Endothelial cell of umbilical vein (primary cell): ENCODE measurements at regions not wholly inside any gene's neighbourhood (a gene's known extent, or its start where the extent isn't known, plus 50 kb on each side); places are given as distances from the start of the nearest gene placed in this dataset.

Experiments
- BruUV-seq: library from RNA; stranded (reverse); fragments of 400-500 nt; replicated peaks from 2 replicates; lab custom pipeline; 2021; lab: Mats Ljungman, UMichigan
- CTCF ChIA-PET: fragments of 300-600, 350-600 bp; sonication (Branson Sonifier 250); formaldehyde crosslinking; loops from one replicate; lab custom pipeline; 2021; ENCODE audit warnings: antibody characterized with exemption, inconsistent platforms; lab: Charles Lee
- POLR2A ChIA-PET: fragments of 300-600, 350-600 bp; sonication (Branson Sonifier 250); formaldehyde crosslinking; loops from one replicate; lab custom pipeline; 2021; ENCODE audit warnings: antibody characterized with exemption, inconsistent platforms; lab: Charles Lee
- DNase-seq: peaks from one replicate; pipeline ENCODE4 v3.0.0-alpha.2; 2011; ENCODE audit warnings: low read depth, low spot score
- FAIRE-seq: peaks from 2 replicates; lab custom pipeline; 2011; peaks lifted over from hg19 to GRCh38; lab: Jason Lieb, UNC
- H2AFZ ChIP-seq: 2 replicates; pipeline ENCODE4 v1.6.0; 2012; ENCODE audit warnings: low read depth, low read length, control low read depth, inconsistent platforms
- H3K27ac ChIP-seq: 2 replicates; pipeline ENCODE4 v1.5.1; 2011; ENCODE audit warnings: low read depth, mild to moderate bottlenecking, control low read depth, low read length, moderate library complexity; ENCODE audit not compliant: insufficient read depth
- H3K27me3 ChIP-seq, 2 experiments: 2 replicates each; pipeline versions ENCODE4 v1.6.0 to v1.6.1; 2011; ENCODE audit warnings: low read length in 2 of 2, mixed read lengths in 1 of 2; ENCODE audit not compliant: control insufficient read depth in 2 of 2, insufficient read depth in 2 of 2
- H3K36me3 ChIP-seq, 2 experiments: 2 replicates in 1 of 2; 3 replicates in 1 of 2; pipeline ENCODE4 v1.5.1; 2011; ENCODE audit warnings: low read length in 2 of 2, mild to moderate bottlenecking in 1 of 2, moderate library complexity in 1 of 2; ENCODE audit not compliant: control insufficient read depth in 2 of 2, insufficient read depth in 2 of 2; ENCODE audit errors: extremely low read depth in 1 of 2
- H3K4me1 ChIP-seq: 3 replicates; pipeline ENCODE4 v1.5.1; 2011; ENCODE audit warnings: mild to moderate bottlenecking, low read length; ENCODE audit not compliant: control insufficient read depth, insufficient read depth; ENCODE audit errors: extremely low read depth
- H3K4me2 ChIP-seq: 2 replicates; pipeline ENCODE4 v1.6.1; 2011; ENCODE audit warnings: low read length, control low read depth, mixed read lengths; ENCODE audit not compliant: insufficient read depth
- H3K4me3 ChIP-seq, 3 experiments: fragments of 200-600 bp in 1 of 3; sonication (generic), shearing (Covaris generic) in 1 of 3; replicated peaks in 1 of 3; 2 replicates each; pipeline ENCODE4 v1.5.1; 2011 to 2016; ENCODE audit warnings: control low read depth in 3 of 3, low read length in 3 of 3, mild to moderate bottlenecking in 2 of 3, inconsistent platforms in 1 of 3, low read depth in 1 of 3, moderate library complexity in 1 of 3; ENCODE audit not compliant: insufficient read depth in 1 of 3
- H3K79me2 ChIP-seq: 2 replicates; pipeline ENCODE4 v1.6.0; 2012; ENCODE audit warnings: low read length, inconsistent platforms; ENCODE audit not compliant: control insufficient read depth, insufficient read depth
- H3K9ac ChIP-seq: replicated peaks from 2 replicates; pipeline ENCODE3; 2011; ENCODE audit warnings: low read length, control low read depth; ENCODE audit not compliant: insufficient read depth; ENCODE audit errors: extremely low read depth
- H3K9me1 ChIP-seq: replicated peaks from 3 replicates; pipeline ENCODE4 v1.6.0; 2011; ENCODE audit warnings: mild to moderate bottlenecking, low read length; ENCODE audit not compliant: control insufficient read depth, insufficient read depth; ENCODE audit errors: extremely low read depth
- H3K9me3 ChIP-seq: replicated peaks from 2 replicates; pipeline ENCODE4 v1.5.1; 2012; ENCODE audit warnings: low read length, inconsistent platforms; ENCODE audit not compliant: control insufficient read depth, insufficient read depth
- H4K20me1 ChIP-seq: replicated peaks from 2 replicates; pipeline ENCODE3; 2011; ENCODE audit warnings: mild to moderate bottlenecking, low read length; ENCODE audit not compliant: control insufficient read depth, insufficient read depth; ENCODE audit errors: extremely low read depth
- EZH2 ChIP-seq: IDR thresholded peaks from 2 replicates; pipeline ENCODE4 v1.6.1; 2012; ENCODE audit warnings: borderline replicate concordance, low read depth, mild to moderate bottlenecking, moderate library complexity, low read length, inconsistent platforms; ENCODE audit not compliant: severe bottlenecking
- FOS ChIP-seq: IDR thresholded peaks from 2 replicates; pipeline ENCODE4 v1.6.1; 2011; ENCODE audit warnings: mild to moderate bottlenecking, low read length, moderate library complexity, borderline replicate concordance; ENCODE audit not compliant: insufficient read depth
- GATA2 ChIP-seq: IDR thresholded peaks from 2 replicates; pipeline ENCODE4 v1.7.0; 2011; ENCODE audit warnings: low read depth, mild to moderate bottlenecking, moderate library complexity, mixed read lengths, low read length; ENCODE audit not compliant: insufficient read length, insufficient read depth
- JUN ChIP-seq: IDR thresholded peaks from 2 replicates; pipeline ENCODE4 v1.6.1; 2011; ENCODE audit warnings: borderline replicate concordance, low read depth; ENCODE audit not compliant: insufficient read length, insufficient read depth
- MYC ChIP-seq: IDR thresholded peaks from one replicate; pipeline ENCODE4 v1.6.1; 2011; ENCODE audit warnings: mild to moderate bottlenecking, low read depth, low read length
- POLR2A ChIP-seq: IDR thresholded peaks from 2 replicates; pipeline ENCODE4 v1.6.1; 2012; ENCODE audit warnings: low read depth, mild to moderate bottlenecking, control low read depth, low read length
- POLR2AphosphoS5 ChIP-seq: IDR thresholded peaks from 2 replicates; pipeline ENCODE4 v1.6.1; 2012; ENCODE audit warnings: low read depth, mild to moderate bottlenecking, control low read depth, low read length, moderate library complexity; ENCODE audit not compliant: insufficient read depth
- dilution Hi-C: fragments of 300-500 bp; cut with MboI; formaldehyde crosslinking; loops from one replicate; pipeline ENCODE4 v1.15.0; 2019; ENCODE audit warnings: low sequenced_read_pairs; ENCODE audit not compliant: extremely low pct_ligation_motif_present
- intact Hi-C: fragments of 100-400 bp; cut with micrococcal nuclease; formaldehyde crosslinking; loops from one replicate; pipeline ENCODE4 v1.10.0; 2022
- TF ChIP-seq, protein P1 (sequence below): IDR thresholded peaks from 2 replicates; pipeline ENCODE4 v1.6.1; 2011; ENCODE audit not compliant: insufficient read depth, insufficient read length
- TF ChIP-seq, protein P2 (sequence below), 2 donors: IDR thresholded peaks; 1 replicate in 1 of 2; 2 replicates in 1 of 2; pipeline ENCODE4 v1.5.1; 2011; ENCODE audit warnings: low read length in 2 of 2, mild to moderate bottlenecking in 2 of 2, moderate library complexity in 2 of 2, control low read depth in 1 of 2, inconsistent platforms in 1 of 2, low read depth in 1 of 2; ENCODE audit not compliant: insufficient read depth in 1 of 2; ENCODE audit errors: extremely low read depth in 1 of 2

DNA sequence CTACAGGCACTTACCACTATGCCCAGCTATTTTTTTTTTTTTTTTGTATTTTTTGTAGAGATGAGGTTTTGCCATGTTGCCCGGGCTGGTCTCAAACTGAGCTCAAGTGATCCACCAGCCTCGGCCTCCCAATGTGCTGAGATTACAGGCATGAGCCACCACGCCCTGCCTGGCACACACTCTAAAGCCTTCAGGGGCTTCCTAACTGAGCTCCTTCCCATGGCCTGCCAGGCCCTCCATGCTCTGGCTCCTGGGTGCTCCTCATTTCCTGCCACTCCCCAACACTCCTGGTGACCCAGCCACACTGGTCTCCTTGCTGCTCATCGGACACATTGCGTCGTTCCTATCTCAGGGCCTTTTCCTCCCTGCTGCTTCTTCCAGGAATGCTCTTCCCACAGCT, 61.5 kb downstream of the CARTPT start:
- ChIA-PET POLR2A (no interaction called here), CTCF (interaction anchor here (0.6 to 1.4 kb wide), 4 partner anchors 11 to 534 kb away, joined by 3 to 6 read pairs (median 4); no protein-coding TSS in a partner anchor)
- H3K4me3 ChIP-seq: no peak overlapping the region
- no peak overlapping the region for H2AFZ ChIP-seq
- DNase-seq (no peak), FAIRE-seq (no peak)
- no peaks in the 10 kb centered on the region for H3K9me1 ChIP-seq
- TF ChIP-seq POLR2AphosphoS5 (no peak), POLR2A (no peak), FOS (no peak)
- TF ChIP-seq, protein P1, sequence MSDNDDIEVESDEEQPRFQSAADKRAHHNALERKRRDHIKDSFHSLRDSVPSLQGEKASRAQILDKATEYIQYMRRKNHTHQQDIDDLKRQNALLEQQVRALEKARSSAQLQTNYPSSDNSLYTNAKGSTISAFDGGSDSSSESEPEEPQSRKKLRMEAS: no peak
- TF ChIP-seq, protein P2, sequence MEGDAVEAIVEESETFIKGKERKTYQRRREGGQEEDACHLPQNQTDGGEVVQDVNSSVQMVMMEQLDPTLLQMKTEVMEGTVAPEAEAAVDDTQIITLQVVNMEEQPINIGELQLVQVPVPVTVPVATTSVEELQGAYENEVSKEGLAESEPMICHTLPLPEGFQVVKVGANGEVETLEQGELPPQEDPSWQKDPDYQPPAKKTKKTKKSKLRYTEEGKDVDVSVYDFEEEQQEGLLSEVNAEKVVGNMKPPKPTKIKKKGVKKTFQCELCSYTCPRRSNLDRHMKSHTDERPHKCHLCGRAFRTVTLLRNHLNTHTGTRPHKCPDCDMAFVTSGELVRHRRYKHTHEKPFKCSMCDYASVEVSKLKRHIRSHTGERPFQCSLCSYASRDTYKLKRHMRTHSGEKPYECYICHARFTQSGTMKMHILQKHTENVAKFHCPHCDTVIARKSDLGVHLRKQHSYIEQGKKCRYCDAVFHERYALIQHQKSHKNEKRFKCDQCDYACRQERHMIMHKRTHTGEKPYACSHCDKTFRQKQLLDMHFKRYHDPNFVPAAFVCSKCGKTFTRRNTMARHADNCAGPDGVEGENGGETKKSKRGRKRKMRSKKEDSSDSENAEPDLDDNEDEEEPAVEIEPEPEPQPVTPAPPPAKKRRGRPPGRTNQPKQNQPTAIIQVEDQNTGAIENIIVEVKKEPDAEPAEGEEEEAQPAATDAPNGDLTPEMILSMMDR (IDR thresholded peaks at IDR 0.05; ENCODE audit: extremely low read depth in 1 of 2, insufficient read depth in 1 of 2, low read depth in 1 of 2, low read length in 2 of 2): no peak
- H3K27me3 ChIP-seq: peaks cover 18 to 21% of the 10 kb centered on the region in 2 experiments
- H3K4me1 ChIP-seq: peaks cover 6% of the 10 kb centered on the region
- no peak overlapping the region for H3K27ac ChIP-seq
- no peaks in the 10 kb centered on the region for H3K9me3 ChIP-seq
- no peaks in the 10 kb centered on the region for H4K20me1 ChIP-seq
- no peaks in the 10 kb centered on the region for H3K36me3 ChIP-seq
- no peaks in the 10 kb centered on the region for H3K79me2 ChIP-seq
- dilution Hi-C loops: no loop called here
- BruUV-seq: no TSS peak
- no peak overlapping the region for H3K9ac ChIP-seq
- H3K4me2 ChIP-seq: no peak overlapping the region
- intact Hi-C loops: loop anchor here (10.0 kb wide), 1 partner anchor 144 kb away; no protein-coding TSS in a partner anchor

DNA sequence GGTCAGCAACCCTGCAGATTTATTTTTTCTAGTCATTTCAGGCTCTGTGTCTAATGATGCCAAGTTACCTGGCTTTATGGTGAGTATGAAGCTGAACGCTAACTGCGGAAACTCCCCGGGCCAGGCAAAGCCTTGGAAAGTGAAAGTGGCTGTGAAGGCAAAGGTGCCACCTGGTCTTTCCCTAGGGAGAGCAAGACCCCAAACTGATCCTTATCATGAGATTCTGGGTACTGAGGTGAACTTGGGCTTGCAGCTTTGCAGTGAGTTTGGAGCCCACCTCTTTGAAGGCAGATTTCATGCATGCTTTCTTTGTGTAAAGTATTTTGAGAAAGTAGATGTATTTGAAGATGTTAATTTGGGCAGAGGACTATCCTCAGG, 63.3 kb downstream of the CARTPT start:
- Histone ChIP-seq H3K4me1 (peaks cover 6% of the 10 kb centered on the region), H3K4me3 (no peak overlapping the region), H2AFZ (peak overlapping the region; percentile 64), H3K79me2 (no peaks in the 10 kb centered on the region), H3K27me3 (peaks cover 18 to 19% of the 10 kb centered on the region in 2 experiments), H4K20me1 (no peaks in the 10 kb centered on the region), H3K9me3 (no peaks in the 10 kb centered on the region), H3K36me3 (no peaks in the 10 kb centered on the region), H3K9ac (no peak overlapping the region), H3K4me2 (no peak overlapping the region), H3K27ac (no peak overlapping the region), H3K9me1 (no peaks in the 10 kb centered on the region)
- ChIA-PET CTCF (interaction anchor here (0.6 to 2.9 kb wide), 33 partner anchors 8 to 573 kb away, joined by 3 to 63 read pairs (median 4); partner anchors contain the start of genes MRPS27 and PTCD2), POLR2A (no interaction called here)
- TF ChIP-seq, protein P1: no peak
- TF ChIP-seq MYC (no peak), JUN (no peak), EZH2 (no peak), GATA2 (no peak), POLR2AphosphoS5 (no peak), FOS (no peak), POLR2A (no peak)
- TF ChIP-seq, protein P2 (IDR thresholded peaks at IDR 0.05; ENCODE audit: extremely low read depth in 1 of 2, insufficient read depth in 1 of 2, low read depth in 1 of 2, low read length in 2 of 2): no peak
- dilution Hi-C loops (no loop called here), intact Hi-C loops (loop anchor here (2.0 to 10.0 kb wide), 3 partner anchors 142 to 486 kb away; partner anchors contain the start of gene MAP1B)
- no peak for FAIRE-seq
- no peak for DNase-seq
- BruUV-seq: no TSS peak
